ENCODE measurements at regions not wholly inside any gene's neighbourhood (a gene's known extent, or its start where the extent isn't known, plus 50 kb on each side); places are given as distances from the start of the nearest gene placed in this dataset.

- Histone ChIP-seq H3K36me3 (ENCODE audit: insufficient read depth, low read length) (no peaks in the 10 kb centered on the region), H3K4me1 (ENCODE audit: insufficient read depth, low read length) (no peaks in the 10 kb centered on the region), H3K9me3 (ENCODE audit: control insufficient read depth, insufficient read depth, low read length) (no peaks in the 10 kb centered on the region)
Measured at GRCh38 chr2:5285061-5285460, 407.1 kb upstream of the SOX11 start.

GRCh38 chr2:5285872-5286769 is 406.1 kb upstream of the SOX11 start:
- Histone ChIP-seq H3K36me3 (ENCODE audit: insufficient read depth, low read length) (no peaks in the 10 kb centered on the region), H3K9me3 (ENCODE audit: control insufficient read depth, insufficient read depth, low read length) (no peaks in the 10 kb centered on the region), H3K4me1 (ENCODE audit: insufficient read depth, low read length) (no peaks in the 10 kb centered on the region), H3K9ac (ENCODE audit: low read depth, low read length) (no peak overlapping the region)

More at GRCh38 chr2:5285061-5285460, 407.1 kb upstream of the SOX11 start:
- H3K9ac ChIP-seq (ENCODE audit: low read depth, low read length) = no peak overlapping the region

- Histone ChIP-seq H3K9ac (ENCODE audit: low read depth, low read length) (no peak overlapping the region), H3K4me1 (ENCODE audit: insufficient read depth, low read length) (peaks cover 5% of the 10 kb centered on the region; the same call in 1 of the 2 replicates), H3K36me3 (ENCODE audit: insufficient read depth, low read length) (no peaks in the 10 kb centered on the region), H3K9me3 (ENCODE audit: control insufficient read depth, insufficient read depth, low read length) (no peaks in the 10 kb centered on the region)
Measured at GRCh38 chr2:5287558-5288334, 404.4 kb upstream of the SOX11 start.

GRCh38 chr2:5290900-5291546 is 401.2 kb upstream of the SOX11 start:
- no peak overlapping the region for H3K9ac ChIP-seq (ENCODE audit: low read depth, low read length)
- H3K36me3 ChIP-seq (ENCODE audit: insufficient read depth, low read length) = no peaks in the 10 kb centered on the region
- H3K9me3 ChIP-seq (ENCODE audit: control insufficient read depth, insufficient read depth, low read length) = no peaks in the 10 kb centered on the region
- H3K4me1 ChIP-seq (ENCODE audit: insufficient read depth, low read length) = peaks cover 5% of the 10 kb centered on the region; the same call in 1 of the 2 replicates

GRCh38 chr2:5304640-5305039 is 387.5 kb upstream of the SOX11 start:
- Histone ChIP-seq H3K9ac (ENCODE audit: low read depth, low read length) (no peak overlapping the region), H3K36me3 (ENCODE audit: insufficient read depth, low read length) (no peaks in the 10 kb centered on the region), H3K9me3 (ENCODE audit: control insufficient read depth, insufficient read depth, low read length) (no peaks in the 10 kb centered on the region), H3K4me1 (ENCODE audit: insufficient read depth, low read length) (no peaks in the 10 kb centered on the region)

- Histone ChIP-seq H3K9ac (ENCODE audit: low read depth, low read length) (no peak overlapping the region), H3K4me1 (ENCODE audit: insufficient read depth, low read length) (no peaks in the 10 kb centered on the region), H3K36me3 (ENCODE audit: insufficient read depth, low read length) (no peaks in the 10 kb centered on the region), H3K9me3 (ENCODE audit: control insufficient read depth, insufficient read depth, low read length) (no peaks in the 10 kb centered on the region)
Measured at GRCh38 chr2:5315041-5315440, 377.1 kb upstream of the SOX11 start.

- Histone ChIP-seq H3K9me3 (ENCODE audit: control insufficient read depth, insufficient read depth, low read length) (no peaks in the 10 kb centered on the region), H3K36me3 (ENCODE audit: insufficient read depth, low read length) (no peaks in the 10 kb centered on the region), H3K4me1 (ENCODE audit: insufficient read depth, low read length) (no peaks in the 10 kb centered on the region), H3K9ac (ENCODE audit: low read depth, low read length) (no peak overlapping the region)
Measured at GRCh38 chr2:5315512-5315911, 376.7 kb upstream of the SOX11 start.

GRCh38 chr2:5316001-5316490 is 376.1 kb upstream of the SOX11 start:
- no peaks in the 10 kb centered on the region for H3K9me3 ChIP-seq (ENCODE audit: control insufficient read depth, insufficient read depth, low read length)
- no peaks in the 10 kb centered on the region for H3K36me3 ChIP-seq (ENCODE audit: insufficient read depth, low read length)
- no peak overlapping the region for H3K9ac ChIP-seq (ENCODE audit: low read depth, low read length)
- H3K4me1 ChIP-seq (ENCODE audit: insufficient read depth, low read length) = no peaks in the 10 kb centered on the region

- Histone ChIP-seq H3K9me3 (ENCODE audit: control insufficient read depth, insufficient read depth, low read length) (no peaks in the 10 kb centered on the region), H3K4me1 (ENCODE audit: insufficient read depth, low read length) (no peaks in the 10 kb centered on the region), H3K36me3 (ENCODE audit: insufficient read depth, low read length) (no peaks in the 10 kb centered on the region), H3K9ac (ENCODE audit: low read depth, low read length) (no peak overlapping the region)
Measured at GRCh38 chr2:5319493-5319892, 372.7 kb upstream of the SOX11 start.

GRCh38 chr2:5322396-5322795 is 369.8 kb upstream of the SOX11 start:
- H3K36me3 ChIP-seq (ENCODE audit: insufficient read depth, low read length) = no peaks in the 10 kb centered on the region
- no peaks in the 10 kb centered on the region for H3K4me1 ChIP-seq (ENCODE audit: insufficient read depth, low read length)
- no peaks in the 10 kb centered on the region for H3K9me3 ChIP-seq (ENCODE audit: control insufficient read depth, insufficient read depth, low read length)
- no peak overlapping the region for H3K9ac ChIP-seq (ENCODE audit: low read depth, low read length)

- Histone ChIP-seq H3K9me3 (ENCODE audit: control insufficient read depth, insufficient read depth, low read length) (no peaks in the 10 kb centered on the region), H3K9ac (ENCODE audit: low read depth, low read length) (no peak overlapping the region), H3K4me1 (ENCODE audit: insufficient read depth, low read length) (no peaks in the 10 kb centered on the region), H3K36me3 (ENCODE audit: insufficient read depth, low read length) (no peaks in the 10 kb centered on the region)
Measured at GRCh38 chr2:5325523-5325922, 366.7 kb upstream of the SOX11 start.

- H3K36me3 ChIP-seq (ENCODE audit: insufficient read depth, low read length) = no peaks in the 10 kb centered on the region
- H3K9ac ChIP-seq (ENCODE audit: low read depth, low read length) = no peak overlapping the region
- H3K4me1 ChIP-seq (ENCODE audit: insufficient read depth, low read length) = no peaks in the 10 kb centered on the region
- H3K9me3 ChIP-seq (ENCODE audit: control insufficient read depth, insufficient read depth, low read length) = no peaks in the 10 kb centered on the region
Measured at GRCh38 chr2:5328826-5329225, 363.4 kb upstream of the SOX11 start.

- no peak overlapping the region for H3K9ac ChIP-seq (ENCODE audit: low read depth, low read length)
- no peaks in the 10 kb centered on the region for H3K9me3 ChIP-seq (ENCODE audit: control insufficient read depth, insufficient read depth, low read length)
- H3K4me1 ChIP-seq (ENCODE audit: insufficient read depth, low read length) = no peaks in the 10 kb centered on the region
- no peaks in the 10 kb centered on the region for H3K36me3 ChIP-seq (ENCODE audit: insufficient read depth, low read length)
Measured at GRCh38 chr2:5329763-5330162, 362.4 kb upstream of the SOX11 start.

GRCh38 chr2:5330961-5331360 is 361.2 kb upstream of the SOX11 start:
- no peak overlapping the region for H3K9ac ChIP-seq (ENCODE audit: low read depth, low read length)
- no peaks in the 10 kb centered on the region for H3K36me3 ChIP-seq (ENCODE audit: insufficient read depth, low read length)
- no peaks in the 10 kb centered on the region for H3K9me3 ChIP-seq (ENCODE audit: control insufficient read depth, insufficient read depth, low read length)
- H3K4me1 ChIP-seq (ENCODE audit: insufficient read depth, low read length) = no peaks in the 10 kb centered on the region

Measured in ES-I3 (cell line).